ENCODE measurements at regions not wholly inside any gene's neighbourhood (a gene's known extent, or its start where the extent isn't known, plus 50 kb on each side); places are given as distances from the start of the nearest gene placed in this dataset.

DNA sequence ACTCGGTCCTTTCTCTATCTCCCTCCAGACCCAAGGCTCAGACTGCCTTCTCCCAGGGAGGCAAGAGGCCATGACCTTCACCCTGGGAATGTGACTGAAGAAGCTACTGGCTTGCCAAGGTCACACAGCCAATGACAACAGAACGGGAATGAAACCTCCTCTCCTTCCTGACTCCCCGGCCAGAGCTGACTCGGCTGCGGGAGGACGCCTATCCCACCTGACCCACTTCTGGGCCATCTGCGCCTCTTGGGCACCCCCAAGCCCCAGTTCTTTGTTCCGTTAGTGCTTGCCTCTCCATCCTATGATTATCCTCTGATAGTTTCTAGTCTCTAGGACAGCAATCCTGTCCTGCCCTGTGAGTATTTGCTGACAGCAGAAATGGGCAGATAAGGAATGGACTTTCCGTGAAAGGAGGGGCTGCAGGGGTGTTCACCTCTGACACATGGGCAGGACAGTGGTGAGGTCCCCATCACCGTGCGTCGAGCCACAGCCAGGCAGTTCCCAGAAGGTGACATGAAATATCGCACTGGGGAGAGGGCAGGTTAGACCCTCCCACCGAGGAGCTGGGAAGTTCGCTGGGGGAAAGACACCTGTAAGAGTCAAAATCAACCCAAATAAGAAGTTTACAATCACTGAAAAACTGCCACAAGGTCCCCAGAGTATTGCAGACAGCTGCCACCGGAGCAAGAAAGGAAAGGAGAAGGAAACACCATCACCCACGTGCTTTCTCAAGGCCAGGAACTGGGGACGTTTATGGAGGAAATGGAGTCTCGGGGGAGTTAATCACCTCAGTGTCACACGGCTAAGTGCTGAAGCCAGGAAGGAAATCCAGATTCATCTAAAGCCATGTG lies 63.0 kb downstream of the INSIG1 start:
- DNase-seq (ENCODE audit: low read depth in 2 of 2), result no peak

DNA sequence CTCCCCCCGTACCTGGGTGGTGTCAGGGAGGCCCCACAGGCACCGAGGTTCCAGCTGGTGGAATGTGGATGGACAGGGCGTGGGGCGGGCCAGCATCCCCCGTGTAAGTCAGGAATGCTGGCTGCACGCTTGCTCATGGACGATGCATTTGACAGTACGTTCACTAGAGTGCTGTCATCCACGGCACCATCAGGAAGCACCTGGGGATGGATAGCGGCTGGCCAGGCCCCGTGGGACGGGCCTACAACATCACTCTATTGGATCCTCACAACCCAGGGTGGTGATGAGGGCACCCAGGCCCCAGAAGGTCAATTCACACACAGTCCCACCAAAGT lies 63.6 kb downstream of the INSIG1 start:
- no peak for DNase-seq (ENCODE audit: low read depth in 2 of 2)

DNA sequence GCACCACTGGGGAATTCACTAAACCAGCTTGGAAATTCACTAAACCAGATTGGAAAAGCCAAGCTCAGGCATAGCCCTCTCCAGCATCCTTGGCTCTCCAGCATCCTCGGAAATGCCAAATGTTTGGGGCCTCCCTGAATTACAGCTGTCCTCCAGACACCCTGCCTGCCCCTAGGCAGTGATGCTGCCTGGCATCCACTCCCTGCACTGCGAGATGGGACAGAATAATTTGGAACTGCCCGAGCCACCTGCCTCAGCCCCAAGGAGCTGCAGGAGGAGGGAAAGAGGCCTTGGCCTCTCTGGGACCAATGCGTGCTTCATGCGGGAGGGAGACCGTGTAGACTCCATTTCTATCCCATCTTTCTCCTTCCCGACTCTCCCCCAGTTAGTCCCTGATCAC lies 64.3 kb downstream of the INSIG1 start:
- no peak for DNase-seq (ENCODE audit: low read depth in 2 of 2)

- no peak for DNase-seq (ENCODE audit: low read depth in 2 of 2)
Observed at GRCh38 chr7:155362380-155363145, 64.9 kb downstream of the INSIG1 start.

- DNase-seq (ENCODE audit: low read depth in 2 of 2), result no peak
Observed at GRCh38 chr7:155363146-155363539, 65.5 kb downstream of the INSIG1 start.

DNA sequence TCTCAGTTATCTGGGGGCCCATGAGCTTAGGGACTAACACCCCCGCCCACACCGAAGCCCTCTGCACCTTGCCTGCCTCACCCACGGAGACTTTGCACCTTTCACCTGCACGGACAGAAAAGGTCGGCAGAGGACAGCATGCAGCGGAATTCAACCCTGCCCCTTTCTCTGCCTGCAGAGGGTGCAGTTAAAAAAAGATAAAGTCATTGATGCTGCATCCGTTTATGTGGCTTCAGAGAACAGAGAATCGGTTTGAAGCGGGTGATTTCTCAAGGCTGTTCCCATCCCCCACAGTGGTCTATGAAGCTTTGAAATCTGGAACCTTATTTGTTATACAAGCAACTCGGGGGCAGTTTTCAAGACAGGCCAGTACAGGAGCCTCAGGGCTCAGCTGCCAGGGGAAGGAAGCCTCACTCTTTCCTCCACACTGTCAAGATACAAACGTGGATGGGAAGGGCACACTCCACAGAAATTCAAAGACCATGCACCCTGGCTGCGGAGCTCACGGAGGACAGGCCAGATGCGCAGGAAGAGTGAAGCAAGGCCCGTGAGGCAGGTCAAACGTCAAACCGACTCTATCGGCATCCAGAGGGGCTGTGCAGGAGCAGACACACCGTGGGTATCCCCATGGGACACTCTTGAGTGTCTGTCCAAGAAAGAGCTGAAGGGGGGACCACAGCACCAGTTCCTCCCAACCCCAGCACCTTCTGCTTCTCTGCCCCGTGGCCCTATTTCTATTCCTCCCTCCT lies 66.3 kb downstream of the INSIG1 start:
- no peak for DNase-seq (ENCODE audit: low read depth in 2 of 2)

GRCh38 chr7:155365146-155365874 lies 67.6 kb downstream of the INSIG1 start:
- no peak for DNase-seq (ENCODE audit: low read depth in 2 of 2)

- DNase-seq (ENCODE audit: low read depth in 2 of 2), result no peak
Observed at GRCh38 chr7:155368894-155369600, 71.4 kb downstream of the INSIG1 start.

GRCh38 chr7:155369766-155370165 lies 72.1 kb downstream of the INSIG1 start:
- DNase-seq (ENCODE audit: low read depth in 2 of 2), result no peak

GRCh38 chr7:155371331-155371883 lies 73.7 kb downstream of the INSIG1 start:
- DNase-seq (ENCODE audit: low read depth in 2 of 2), result no peak

- no peak for DNase-seq (ENCODE audit: low read depth in 2 of 2)
Observed at GRCh38 chr7:155371884-155372781, 74.5 kb downstream of the INSIG1 start.

DNA sequence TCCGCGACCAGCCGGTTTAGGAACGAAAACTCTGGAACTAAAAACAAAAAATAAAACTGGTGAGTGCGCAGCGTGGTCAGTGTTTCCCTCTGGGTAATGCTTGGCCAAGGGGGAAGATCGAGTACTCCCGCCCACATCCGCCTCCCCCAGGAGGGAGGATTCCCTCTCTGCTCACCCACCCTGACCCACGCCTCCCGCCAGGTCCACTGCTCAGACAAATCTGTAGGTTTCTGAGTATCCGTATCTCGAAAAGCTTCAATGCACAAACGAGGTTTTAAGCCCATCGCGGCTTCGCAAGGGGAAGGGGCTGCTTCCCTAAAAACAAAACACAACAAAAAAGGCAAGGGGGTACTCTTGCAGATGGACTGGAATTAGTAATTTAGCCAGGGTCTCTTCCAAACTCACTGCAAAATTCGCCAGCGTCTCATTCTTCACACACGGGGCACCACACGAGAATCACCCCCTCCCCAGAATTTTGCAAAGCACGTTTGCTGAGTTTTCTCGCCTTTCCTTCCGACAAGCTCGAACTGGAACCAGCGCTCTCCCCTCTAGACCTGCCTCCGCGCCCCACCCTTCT lies 75.2 kb downstream of the INSIG1 start:
- DNase-seq (ENCODE audit: low read depth in 2 of 2), result no peak

DNA sequence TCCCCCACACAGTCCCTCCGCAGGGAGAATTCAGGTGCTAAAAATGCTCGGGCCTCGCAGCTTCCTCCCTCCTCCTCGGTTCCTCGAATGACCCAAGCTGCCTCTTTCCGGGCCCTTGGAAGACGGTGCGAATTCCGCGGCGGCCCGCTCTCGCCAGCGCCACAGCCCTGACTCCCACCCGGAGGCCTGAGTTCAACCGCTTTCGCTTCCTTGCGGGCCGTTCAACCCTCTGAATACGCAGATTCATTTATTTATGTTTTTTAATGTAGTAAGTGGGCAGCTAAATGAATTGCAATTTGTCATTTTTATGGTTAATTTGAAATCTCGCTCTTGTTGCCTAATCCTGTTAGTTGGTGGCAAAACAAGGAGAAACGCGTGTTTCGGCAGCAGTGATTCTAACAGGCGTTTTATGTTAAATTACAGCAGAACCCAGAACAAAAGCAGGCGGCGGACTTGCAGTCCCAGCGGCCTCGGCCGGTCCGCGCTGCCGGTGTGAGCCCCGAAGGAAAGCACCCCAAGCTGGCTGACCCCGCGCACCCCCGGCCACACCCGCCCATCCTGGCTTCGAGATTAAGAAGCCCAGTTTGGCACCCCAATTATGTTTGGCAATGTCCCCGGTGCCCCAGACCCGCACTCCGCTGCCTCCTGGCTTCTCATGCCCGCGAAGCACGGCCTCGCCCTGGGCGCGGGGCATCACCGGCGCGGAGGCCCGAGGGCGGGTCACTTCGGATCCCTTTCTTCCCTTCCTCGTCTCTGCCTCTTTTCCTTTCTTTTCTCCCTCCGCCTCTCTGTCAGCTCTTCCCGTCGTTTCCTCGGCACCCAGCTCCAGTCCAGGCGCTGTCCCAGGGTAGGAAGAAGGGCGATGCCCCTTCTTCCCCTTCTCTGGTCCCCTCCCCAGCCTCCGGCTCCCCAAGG lies 75.9 kb downstream of the INSIG1 start:
- no peak for DNase-seq (ENCODE audit: low read depth in 2 of 2)

DNA sequence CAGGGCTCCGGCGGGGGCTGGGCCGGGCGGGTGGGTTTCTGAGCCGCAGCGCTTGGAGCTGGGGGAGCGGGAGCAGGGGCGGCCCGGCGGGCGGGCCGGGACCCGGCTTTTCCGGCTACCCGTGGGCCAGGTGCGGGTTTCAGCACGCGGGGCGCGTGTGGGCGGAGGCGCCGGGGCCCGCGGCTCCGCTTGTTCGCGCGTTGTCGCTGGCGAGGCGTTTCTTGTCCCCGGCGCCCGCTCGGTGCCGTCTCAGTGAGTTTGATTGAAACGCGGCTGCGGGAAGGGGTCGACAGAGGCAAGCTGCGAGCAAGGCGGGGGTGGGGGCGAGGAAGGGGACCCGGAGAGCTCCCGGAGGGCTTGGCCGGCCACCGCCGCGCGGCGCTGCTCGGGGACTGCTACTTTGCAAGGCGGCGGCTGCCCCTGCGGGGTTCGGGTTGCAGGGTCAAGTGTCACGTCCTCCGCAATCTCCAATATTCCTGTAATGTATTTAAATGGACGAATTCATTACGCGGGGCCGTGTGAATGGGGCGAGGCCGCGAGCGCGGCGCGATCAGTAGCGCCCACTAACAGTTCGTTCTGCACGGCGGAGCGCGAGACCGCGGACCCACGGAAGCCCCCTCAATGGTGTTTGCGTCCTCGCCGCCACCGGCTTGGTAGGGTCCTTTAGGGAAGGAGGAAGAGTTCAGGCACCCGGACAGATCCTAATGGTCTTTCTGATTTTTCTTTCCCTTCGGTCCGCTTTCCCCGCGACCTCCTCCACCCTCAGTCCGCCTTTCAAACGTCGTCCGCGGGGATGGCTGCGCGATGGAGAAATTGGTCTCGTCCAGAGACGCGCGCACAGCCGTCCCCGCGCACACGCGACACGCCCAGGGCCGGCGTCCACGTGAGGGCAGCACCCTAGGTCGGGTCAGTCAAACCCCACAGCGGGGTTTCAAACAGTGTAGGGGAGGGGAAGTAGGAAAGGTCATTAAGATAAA lies 76.9 kb downstream of the INSIG1 start:
- DNase-seq (ENCODE audit: low read depth in 2 of 2), result no peak

DNA sequence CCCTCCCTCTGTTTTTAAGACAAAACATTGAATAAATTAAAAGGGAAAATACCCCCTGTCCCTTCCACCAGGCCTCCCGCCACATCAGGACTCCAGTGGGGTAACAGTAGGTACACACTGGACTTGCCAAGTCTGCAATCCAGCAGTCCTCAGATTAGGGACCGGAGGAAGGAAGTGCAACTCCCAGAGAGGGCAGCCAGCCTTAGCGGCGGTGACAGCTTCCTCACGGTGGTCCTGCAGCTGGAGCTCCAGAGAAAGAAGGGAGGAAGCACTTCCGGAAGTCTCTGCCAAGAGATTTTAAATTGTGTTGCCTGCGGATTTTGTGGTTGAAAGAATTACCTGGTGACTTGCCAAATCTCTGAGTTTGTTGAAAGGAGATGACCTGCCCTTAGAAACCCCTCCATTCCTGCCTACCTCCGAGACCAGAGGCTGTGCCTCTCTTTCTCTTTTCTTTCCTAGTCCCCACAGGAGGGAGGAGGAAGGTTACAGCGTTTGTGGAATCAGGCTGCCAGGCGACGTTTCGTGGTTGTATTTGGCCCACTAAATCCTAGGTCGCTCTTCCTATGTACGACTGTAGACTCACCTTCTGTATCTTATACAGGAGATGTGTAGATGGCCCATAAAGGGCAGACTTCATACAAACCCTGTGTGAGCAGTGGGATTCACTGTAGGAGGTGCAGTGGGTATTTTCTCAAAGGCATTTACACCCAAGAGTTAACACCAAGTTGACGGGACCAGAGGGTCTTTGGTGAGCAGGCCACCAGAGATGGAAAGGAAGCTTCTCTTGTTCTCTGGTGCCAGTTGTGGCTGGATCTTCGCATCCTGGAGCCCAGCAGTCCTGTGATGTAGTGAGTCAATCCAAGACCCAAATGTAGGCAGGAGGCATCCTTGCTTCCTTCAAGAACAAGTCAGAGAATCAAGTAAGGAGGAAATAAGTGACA lies 77.9 kb downstream of the INSIG1 start:
- no peak for DNase-seq (ENCODE audit: low read depth in 2 of 2)

Measured in dermis microvascular lymphatic vessel endothelial cell (primary cell).